ENCODE measurements at regions not wholly inside any gene's neighbourhood (a gene's known extent, or its start where the extent isn't known, plus 50 kb on each side); places are given as distances from the start of the nearest gene placed in this dataset.

- no peak for TF ChIP-seq CTCF (IDR thresholded peaks at IDR 0.05; ENCODE audit: low read length)
- TF ChIP-seq EZH2phosphoT487 (IDR thresholded peaks at IDR 0.05; ENCODE audit: low read length), result no peak
- no peak for TF ChIP-seq EZH2 (optimal IDR thresholded peaks at IDR 0.05; ENCODE audit: low read depth, low read length)
Measured at GRCh38 chr6:14315353-14315752, 197.8 kb downstream of the CD83 start.

Data from MM.1S (cell line).